ENCODE measurements at regions not wholly inside any gene's neighbourhood (a gene's known extent, or its start where the extent isn't known, plus 50 kb on each side); places are given as distances from the start of the nearest gene placed in this dataset.
"Not testable (repeated sequence)": the region's sequence is repeated elsewhere in the genome, so short reads cannot be mapped to it uniquely, and the experiment has no call there.

GRCh38 chr20:64327223-64327549, 71.6 kb downstream of the PCMTD2 start:
- not testable (repeated sequence) for DNase-seq

- peak in 1 of 2 experiments; percentile 5 for DNase-seq
These were observed 72.2 kb downstream of the PCMTD2 start for GRCh38 chr20:64327550-64328317.

- DNase-seq: not testable (repeated sequence)
These were observed 73.2 kb downstream of the PCMTD2 start for GRCh38 chr20:64328595-64329250.

- DNase-seq: not testable (repeated sequence)
These were observed 77.1 kb downstream of the PCMTD2 start for GRCh38 chr20:64332627-64333026.

Data from Kasumi-1 (cell line).